ENCODE measurements at regions not wholly inside any gene's neighbourhood (a gene's known extent, or its start where the extent isn't known, plus 50 kb on each side); places are given as distances from the start of the nearest gene placed in this dataset.

- Histone ChIP-seq H3K9ac (ENCODE audit: low read depth, low read length) (no peak overlapping the region), H3K23ac (ENCODE audit: low read depth, low read length) (no peak overlapping the region), H3K36me3 (ENCODE audit: control insufficient read depth, insufficient read depth, low read length) (no peaks in the 10 kb centered on the region), H2BK120ac (ENCODE audit: low read depth, low read length) (no peak overlapping the region), H2BK5ac (ENCODE audit: low read depth, low read length, poor library complexity, severe bottlenecking) (no peak overlapping the region), H4K5ac (ENCODE audit: low read depth, low read length) (no peak overlapping the region), H3K9me1 (ENCODE audit: insufficient read depth, low read length) (no peaks in the 10 kb centered on the region), H4K8ac (ENCODE audit: low read depth in 2 of 2, low read length in 2 of 2) (no peak overlapping the region), H2BK20ac (ENCODE audit: low read depth, low read length) (no peak overlapping the region), H3K4ac (ENCODE audit: low read depth, low read length) (no peak overlapping the region), H3K56ac (ENCODE audit: extremely low read depth, insufficient read depth, low read length) (no peak overlapping the region), H3K27me3 (ENCODE audit: control insufficient read depth, insufficient read depth, low read length) (no peaks in the 10 kb centered on the region), H2AK9ac (replicated peaks; ENCODE audit: low read depth, low read length, poor library complexity) (no peak overlapping the region), H3K14ac (replicated peaks; ENCODE audit: low read depth, low read length) (no peak overlapping the region), H2AK5ac (ENCODE audit: low read depth, low read length) (no peak overlapping the region), H3K27ac (ENCODE audit: insufficient read depth, low read length) (no peak overlapping the region), H2AFZ (replicated peaks; ENCODE audit: low read length, poor library complexity) (no peak overlapping the region), H3K79me1 (ENCODE audit: low read depth in 1 of 2, low read length in 2 of 2) (no peaks in the 10 kb centered on the region), H3K4me1 (ENCODE audit: control insufficient read depth, insufficient read depth, low read length) (no peaks in the 10 kb centered on the region), H4K20me1 (ENCODE audit: insufficient read depth, low read length) (no peaks in the 10 kb centered on the region), H4K91ac (ENCODE audit: insufficient read depth, low read depth, low read length) (no peak overlapping the region), H3K4me3 (ENCODE audit: insufficient read depth, low read depth, low read length) (no peak overlapping the region), H3K9me3 (ENCODE audit: control insufficient read depth, insufficient read depth, low read length) (no peaks in the 10 kb centered on the region), H2BK15ac (ENCODE audit: low read depth, low read length) (no peak overlapping the region), H3K4me2 (ENCODE audit: low read depth, low read length) (no peak overlapping the region), H3K18ac (ENCODE audit: low read depth, low read length) (no peak overlapping the region)
- DNase-seq (no peak), ATAC-seq (ENCODE audit: low read depth) (no peak)
- dilution Hi-C loops (cut with HindIII; ENCODE audit: low sequenced_read_pairs, unreplicated experiment) (no loop called here), intact Hi-C loops (cut with micrococcal nuclease) (no loop called here), in situ Hi-C loops (cut with MboI; ENCODE audit: low sequenced_read_pairs) (no loop called here)
- WGBS, 2 experiments (ENCODE audit: extremely low coverage in 2 of 2, insufficient read length in 1 of 2): 100% methylated on average over 1 of the region's 2 CpGs; no CpG with 5 or more reads in 1 of the 2 experiments
- BruUV-seq (replicated peaks): no TSS peak
- POLR2A ChIA-PET (ENCODE audit: unreplicated experiment): no interaction called here
- TF ChIP-seq RCOR1 (IDR thresholded peaks at IDR 0.05; ENCODE audit: insufficient replicate concordance, low read length) (no peak), RAD21 (IDR thresholded peaks at IDR 0.05; ENCODE audit: low read length) (no peak), POLR2A (IDR thresholded peaks at IDR 0.05; ENCODE audit: low read depth, low read length) (no peak), ELK1 (IDR thresholded peaks at IDR 0.05; ENCODE audit: borderline replicate concordance, low read depth, low read length) (no peak), MAFK (IDR thresholded peaks at IDR 0.05; ENCODE audit: low read depth, low read length) (no peak), CHD1 (IDR thresholded peaks at IDR 0.05; ENCODE audit: low read depth, low read length) (no peak), CTCF (conservative IDR thresholded peaks at IDR 0.05; ENCODE audit: low read depth, low read length) (no peak), MXI1 (IDR thresholded peaks at IDR 0.05; ENCODE audit: borderline replicate concordance, low read depth, low read length) (no peak), SMC3 (IDR thresholded peaks at IDR 0.05; ENCODE audit: low read depth, low read length) (no peak), RFX5 (IDR thresholded peaks at IDR 0.05; ENCODE audit: low read depth, low read length) (no peak), BHLHE40 (IDR thresholded peaks at IDR 0.05; ENCODE audit: low read depth, low read length) (no peak)
- CTCF ChIA-PET: no interaction called here
These were observed 168.8 kb upstream of the SYT1 start for GRCh38 chr12:78695749-78696148.
